HepG2 (cell line): ENCODE measurements at regions not wholly inside any gene's neighbourhood (a gene's known extent, or its start where the extent isn't known, plus 50 kb on each side); places are given as distances from the start of the nearest gene placed in this dataset.

Source experiments
- HDAC1 ChIP-seq: sonication (generic); formaldehyde crosslinking; IDR thresholded peaks from 2 replicates; pipeline ENCODE4 v1.5.1; 2020; ENCODE audit warnings: mild to moderate bottlenecking, missing genetic modification reagents
- SP1 ChIP-seq, 2 experiments: fragments of 450-650 bp in 1 of 2; sonication (generic) in 1 of 2; formaldehyde crosslinking in 1 of 2; IDR thresholded peaks; 2 replicates each; pipeline versions ENCODE4 v1.4.0 to v1.6.1; 2016 to 2020; ENCODE audit warnings: missing genetic modification reagents in 1 of 2
- SSRP1 ChIP-seq: IDR thresholded peaks from 2 replicates; pipeline ENCODE4 v1.6.1; 2016; ENCODE audit warnings: control low read depth
- ZNF207 ChIP-seq: fragments of 450-650 bp; IDR thresholded peaks from 2 replicates; pipeline ENCODE4 v1.6.1; 2016; ENCODE audit warnings: antibody characterized with exemption, borderline replicate concordance
- ZNF484 ChIP-seq: sonication (generic); formaldehyde crosslinking; IDR thresholded peaks from 2 replicates; pipeline ENCODE4 v1.5.1; 2020; ENCODE audit warnings: mild to moderate bottlenecking, low read depth, missing genetic modification reagents, borderline replicate concordance
- TF ChIP-seq, protein P1 (sequence below): sonication (generic); formaldehyde crosslinking; IDR thresholded peaks from 2 replicates; pipeline ENCODE4 v1.8.0; 2022; ENCODE audit warnings: missing genetic modification reagents, low read depth, mild to moderate bottlenecking, borderline replicate concordance
- TF ChIP-seq, protein P2 (sequence below): sonication (generic); formaldehyde crosslinking; IDR thresholded peaks from 2 replicates; pipeline ENCODE4 v1.5.0; 2020; ENCODE audit warnings: mild to moderate bottlenecking, missing genetic modification reagents, moderate library complexity
- TF ChIP-seq, protein P3 (sequence below): sonication (generic); formaldehyde crosslinking; IDR thresholded peaks from 2 replicates; pipeline ENCODE4 v1.8.1; 2022; ENCODE audit warnings: mild to moderate bottlenecking, missing genetic modification reagents
- TF ChIP-seq, protein P4 (sequence below): sonication (generic); formaldehyde crosslinking; IDR thresholded peaks from 2 replicates; pipeline ENCODE4 v1.5.0; 2020; ENCODE audit warnings: mild to moderate bottlenecking, missing genetic modification reagents

DNA sequence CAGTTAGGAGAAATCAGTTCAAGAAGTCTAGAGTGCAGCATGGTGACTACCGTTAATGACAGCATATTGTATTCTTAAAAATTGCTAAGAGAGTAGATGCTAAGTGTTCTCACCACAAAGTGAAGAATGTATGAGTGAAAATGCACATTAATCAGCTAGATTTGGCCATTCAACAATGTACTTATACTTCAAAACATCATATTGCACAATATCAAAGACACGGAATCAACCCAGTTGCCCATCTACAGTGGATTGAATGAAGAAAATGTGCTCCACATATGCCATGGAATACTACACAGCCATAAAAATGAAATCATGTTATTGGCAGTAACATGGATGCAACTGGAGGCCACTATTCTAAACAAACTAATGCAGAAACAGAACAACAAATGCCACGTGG is 119.9 kb upstream of the NDN start:
- TF ChIP-seq, protein P1, sequence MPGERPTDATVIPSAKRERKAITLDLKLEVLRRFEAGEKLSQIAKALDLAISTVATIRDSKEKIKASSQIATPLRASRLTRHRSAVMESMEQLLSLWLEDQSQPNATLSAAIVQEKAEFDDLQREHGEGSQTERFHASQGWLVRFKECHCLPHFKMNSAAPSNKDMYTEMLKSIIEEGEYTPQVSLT (CRISPR knock-in tag): no peak
- TF ChIP-seq ZNF484 (CRISPR knock-in tag) (no peak), SP1 (IDR thresholded peaks at IDR 0.05) (no peak), SP1 (CRISPR knock-in tag; IDR thresholded peaks at IDR 0.05) (no peak), ZNF207 (no peak), SSRP1 (no peak), HDAC1 (no peak)
- TF ChIP-seq, protein P2, sequence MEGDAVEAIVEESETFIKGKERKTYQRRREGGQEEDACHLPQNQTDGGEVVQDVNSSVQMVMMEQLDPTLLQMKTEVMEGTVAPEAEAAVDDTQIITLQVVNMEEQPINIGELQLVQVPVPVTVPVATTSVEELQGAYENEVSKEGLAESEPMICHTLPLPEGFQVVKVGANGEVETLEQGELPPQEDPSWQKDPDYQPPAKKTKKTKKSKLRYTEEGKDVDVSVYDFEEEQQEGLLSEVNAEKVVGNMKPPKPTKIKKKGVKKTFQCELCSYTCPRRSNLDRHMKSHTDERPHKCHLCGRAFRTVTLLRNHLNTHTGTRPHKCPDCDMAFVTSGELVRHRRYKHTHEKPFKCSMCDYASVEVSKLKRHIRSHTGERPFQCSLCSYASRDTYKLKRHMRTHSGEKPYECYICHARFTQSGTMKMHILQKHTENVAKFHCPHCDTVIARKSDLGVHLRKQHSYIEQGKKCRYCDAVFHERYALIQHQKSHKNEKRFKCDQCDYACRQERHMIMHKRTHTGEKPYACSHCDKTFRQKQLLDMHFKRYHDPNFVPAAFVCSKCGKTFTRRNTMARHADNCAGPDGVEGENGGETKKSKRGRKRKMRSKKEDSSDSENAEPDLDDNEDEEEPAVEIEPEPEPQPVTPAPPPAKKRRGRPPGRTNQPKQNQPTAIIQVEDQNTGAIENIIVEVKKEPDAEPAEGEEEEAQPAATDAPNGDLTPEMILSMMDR: no peak
- TF ChIP-seq, protein P3, sequence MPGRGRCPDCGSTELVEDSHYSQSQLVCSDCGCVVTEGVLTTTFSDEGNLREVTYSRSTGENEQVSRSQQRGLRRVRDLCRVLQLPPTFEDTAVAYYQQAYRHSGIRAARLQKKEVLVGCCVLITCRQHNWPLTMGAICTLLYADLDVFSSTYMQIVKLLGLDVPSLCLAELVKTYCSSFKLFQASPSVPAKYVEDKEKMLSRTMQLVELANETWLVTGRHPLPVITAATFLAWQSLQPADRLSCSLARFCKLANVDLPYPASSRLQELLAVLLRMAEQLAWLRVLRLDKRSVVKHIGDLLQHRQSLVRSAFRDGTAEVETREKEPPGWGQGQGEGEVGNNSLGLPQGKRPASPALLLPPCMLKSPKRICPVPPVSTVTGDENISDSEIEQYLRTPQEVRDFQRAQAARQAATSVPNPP (CRISPR knock-in tag): no peak
- TF ChIP-seq, protein P4, sequence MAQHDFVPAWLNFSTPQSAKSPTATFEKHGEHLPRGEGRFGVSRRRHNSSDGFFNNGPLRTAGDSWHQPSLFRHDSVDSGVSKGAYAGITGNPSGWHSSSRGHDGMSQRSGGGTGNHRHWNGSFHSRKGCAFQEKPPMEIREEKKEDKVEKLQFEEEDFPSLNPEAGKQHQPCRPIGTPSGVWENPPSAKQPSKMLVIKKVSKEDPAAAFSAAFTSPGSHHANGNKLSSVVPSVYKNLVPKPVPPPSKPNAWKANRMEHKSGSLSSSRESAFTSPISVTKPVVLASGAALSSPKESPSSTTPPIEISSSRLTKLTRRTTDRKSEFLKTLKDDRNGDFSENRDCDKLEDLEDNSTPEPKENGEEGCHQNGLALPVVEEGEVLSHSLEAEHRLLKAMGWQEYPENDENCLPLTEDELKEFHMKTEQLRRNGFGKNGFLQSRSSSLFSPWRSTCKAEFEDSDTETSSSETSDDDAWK (CRISPR knock-in tag): no peak
